H9 (cell line): ENCODE measurements at regions not wholly inside any gene's neighbourhood (a gene's known extent, or its start where the extent isn't known, plus 50 kb on each side); places are given as distances from the start of the nearest gene placed in this dataset.

Experiments
- DNase-seq: peaks from one replicate; pipeline ENCODE4 v3.0.0-alpha.2; 2017
- H2AFZ ChIP-seq: one replicate; pipeline ENCODE4 v1.6.1; 2013; ENCODE audit warnings: mild to moderate bottlenecking, low read length, control low read depth, moderate library complexity
- H2AK5ac ChIP-seq: 2 replicates; pipeline ENCODE4 v1.6.1; 2013; ENCODE audit warnings: low read length, control low read depth, mixed read lengths; ENCODE audit not compliant: insufficient read length
- H2BK120ac ChIP-seq: one replicate; pipeline ENCODE4 v1.6.1; 2013; ENCODE audit warnings: low read depth, mild to moderate bottlenecking, low read length, control low read depth, inconsistent platforms; ENCODE audit not compliant: poor library complexity, severe bottlenecking
- H2BK12ac ChIP-seq: 2 replicates; pipeline ENCODE4 v1.6.1; 2013; ENCODE audit warnings: low read length, control low read depth, mixed read lengths, low read depth; ENCODE audit not compliant: insufficient read length
- H2BK15ac ChIP-seq: 2 replicates; pipeline ENCODE4 v1.6.1; 2013; ENCODE audit warnings: low read depth, low read length, control low read depth
- H2BK20ac ChIP-seq: one replicate; pipeline ENCODE4 v1.6.1; 2013; ENCODE audit warnings: low read depth, mild to moderate bottlenecking, low read length, control low read depth, inconsistent platforms; ENCODE audit not compliant: poor library complexity, severe bottlenecking
- H2BK5ac ChIP-seq: 2 replicates; pipeline ENCODE4 v1.6.1; 2013; ENCODE audit warnings: low read length, control low read depth, mixed read lengths; ENCODE audit not compliant: insufficient read length
- H3K14ac ChIP-seq: 2 replicates; pipeline ENCODE4 v1.6.1; 2013; ENCODE audit warnings: low read length, control low read depth; ENCODE audit not compliant: insufficient read depth
- H3K18ac ChIP-seq: 2 replicates; pipeline ENCODE4 v1.6.1; 2013; ENCODE audit warnings: low read depth, mild to moderate bottlenecking, mixed read lengths, low read length, control low read depth; ENCODE audit not compliant: insufficient read length
- H3K23ac ChIP-seq: 2 replicates; pipeline ENCODE4 v1.6.1; 2013; ENCODE audit warnings: low read length, control low read depth, mixed read lengths, low read depth; ENCODE audit not compliant: insufficient read length
- H3K23me2 ChIP-seq: 2 replicates; pipeline ENCODE4 v1.6.1; 2013; ENCODE audit warnings: low read depth, mild to moderate bottlenecking, mixed read lengths, low read length, control low read depth; ENCODE audit not compliant: insufficient read length, poor library complexity, severe bottlenecking
- H3K27ac ChIP-seq: 2 replicates; pipeline ENCODE4 v1.5.1; 2013; ENCODE audit warnings: low read length, control low read depth, mixed read lengths, low read depth; ENCODE audit not compliant: insufficient read length
- H3K27me3 ChIP-seq: 2 replicates; pipeline ENCODE4 v1.6.1; 2013; ENCODE audit warnings: low read length, control low read depth, inconsistent platforms; ENCODE audit not compliant: insufficient read depth
- H3K4ac ChIP-seq: 2 replicates; pipeline ENCODE4 v1.6.1; 2013; ENCODE audit warnings: low read depth, mild to moderate bottlenecking, control low read depth, inconsistent platforms, low read length, moderate library complexity
- H3K4me1 ChIP-seq: 2 replicates; pipeline ENCODE4 v1.6.1; 2013; ENCODE audit warnings: low read length, control low read depth, inconsistent platforms; ENCODE audit not compliant: insufficient read depth
- H3K4me2 ChIP-seq: 2 replicates; pipeline ENCODE4 v1.6.1; 2013; ENCODE audit warnings: low read length, control low read depth, mixed read lengths; ENCODE audit not compliant: insufficient read length, insufficient read depth
- H3K56ac ChIP-seq: 2 replicates; pipeline ENCODE4 v1.6.1; 2013; ENCODE audit warnings: low read depth, mild to moderate bottlenecking, mixed read lengths, low read length, control low read depth; ENCODE audit not compliant: insufficient read length
- H3K79me1 ChIP-seq: 2 replicates; pipeline ENCODE4 v1.6.1; 2013; ENCODE audit warnings: low read depth, mild to moderate bottlenecking, moderate library complexity, low read length, control low read depth, inconsistent platforms; ENCODE audit not compliant: insufficient read depth, poor library complexity, severe bottlenecking
- H3K79me2 ChIP-seq: 2 replicates; pipeline ENCODE4 v1.6.1; 2013; ENCODE audit warnings: low read length, control low read depth, inconsistent platforms; ENCODE audit not compliant: insufficient read depth
- H3K9ac ChIP-seq: 2 replicates; pipeline ENCODE4 v1.6.1; 2013; ENCODE audit warnings: low read length, control low read depth, mixed read lengths; ENCODE audit not compliant: insufficient read length; ENCODE audit errors: extremely low read depth
- H3K9me3 ChIP-seq: one replicate; pipeline ENCODE4 v1.6.1; 2013; ENCODE audit warnings: low read depth, low read length, inconsistent platforms; ENCODE audit not compliant: control insufficient read depth
- H3T11ph ChIP-seq: one replicate; pipeline ENCODE4 v1.6.1; 2013; ENCODE audit warnings: mild to moderate bottlenecking, low read length, control low read depth, inconsistent platforms
- H4K20me1 ChIP-seq: one replicate; pipeline ENCODE4 v1.6.1; 2013; ENCODE audit not compliant: control insufficient read depth, insufficient read length, insufficient read depth
- H4K5ac ChIP-seq: 2 replicates; pipeline ENCODE4 v1.6.1; 2013; ENCODE audit warnings: low read depth, mild to moderate bottlenecking, mixed read lengths, low read length, control low read depth; ENCODE audit not compliant: insufficient read length
- H4K8ac ChIP-seq: replicated peaks from 2 replicates; pipeline ENCODE4 v1.6.1; 2013; ENCODE audit warnings: low read length, control low read depth, mixed read lengths, low read depth; ENCODE audit not compliant: insufficient read length
- H4K91ac ChIP-seq: 2 replicates; pipeline ENCODE4 v1.6.1; 2013; ENCODE audit warnings: low read depth, mild to moderate bottlenecking, moderate library complexity, mixed read lengths, low read length, control low read depth; ENCODE audit not compliant: insufficient read length
- H3K27ac Mint-ChIP-seq, 3 experiments: 2 replicates in 2 of 3; 3 replicates in 1 of 3; pipeline ENCODE4 v1.8.0; 2020 to 2021; ENCODE audit warnings: mixed read lengths in 3 of 3, mild to moderate bottlenecking in 1 of 3, moderate library complexity in 1 of 3
- H3K27me3 Mint-ChIP-seq: 2 replicates; pipeline ENCODE4 v1.8.0; 2021; ENCODE audit warnings: low read depth, mild to moderate bottlenecking, moderate library complexity, mixed read lengths
- H3K36me3 Mint-ChIP-seq, 3 experiments: 2 replicates in 2 of 3; 3 replicates in 1 of 3; pipeline ENCODE4 v1.8.0; 2020 to 2021; ENCODE audit warnings: low read depth in 3 of 3, mixed read lengths in 3 of 3; ENCODE audit not compliant: insufficient read depth in 1 of 3
- H3K4me1 Mint-ChIP-seq, 2 experiments: 2 replicates each; pipeline ENCODE4 v1.8.0; 2020; ENCODE audit warnings: mixed read lengths in 2 of 2
- H3K4me3 Mint-ChIP-seq, 2 experiments: 2 replicates in 1 of 2; 3 replicates in 1 of 2; pipeline ENCODE4 v1.8.0; 2020 to 2021; ENCODE audit warnings: mild to moderate bottlenecking in 2 of 2, mixed read lengths in 2 of 2, moderate library complexity in 1 of 2
- H3K9me3 Mint-ChIP-seq, 2 experiments: 2 replicates in 1 of 2; 3 replicates in 1 of 2; pipeline ENCODE4 v1.8.0; 2020; ENCODE audit warnings: mild to moderate bottlenecking in 2 of 2, mixed read lengths in 2 of 2, moderate library complexity in 1 of 2
- WGBS: extraction: QIAGEN DNeasy Blood & Tissue Kit; methylation state at CpG from one replicate; pipeline ENCODE4 v1.1.7; 2013; ENCODE audit warnings: missing lambda C conversion rate, low lambda C conversion rate, mixed read lengths; ENCODE audit not compliant: insufficient read length; ENCODE audit errors: extremely low coverage; 5-methylcytosine and 5-hydroxymethylcytosine counted together
- TF ChIP-seq, protein P1 (sequence below): fragments of 200-600 bp; sonication (generic); conservative IDR thresholded peaks from 3 replicates; pipeline ENCODE4 v1.8.0; 2021; ENCODE audit warnings: antibody characterized with exemption, mild to moderate bottlenecking

DNA sequence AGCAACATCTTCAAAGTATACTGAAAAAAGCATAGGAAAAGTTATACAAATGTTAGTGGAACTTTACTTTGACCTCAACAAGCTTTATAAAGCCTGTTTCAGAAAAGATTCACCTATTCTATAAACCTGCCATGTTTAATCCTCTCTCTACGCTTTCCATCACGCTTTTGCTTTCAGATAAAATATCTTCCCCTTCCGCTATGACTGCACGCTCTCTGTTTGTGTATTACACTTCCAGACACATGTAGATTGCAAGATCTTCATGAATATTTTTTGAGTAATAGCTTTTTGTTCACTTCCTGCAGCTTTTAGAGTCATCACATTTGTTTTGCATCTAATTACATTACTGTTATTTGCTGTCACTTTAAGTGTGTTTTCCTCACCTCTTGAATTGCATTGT, 271.4 kb downstream of the RASSF9 start:
- no peak overlapping the region for H3K4ac ChIP-seq
- H2BK120ac ChIP-seq = no peak overlapping the region
- H2AK5ac ChIP-seq = no peak overlapping the region
- no peak overlapping the region for H2BK12ac ChIP-seq
- no peak overlapping the region for H3K23ac ChIP-seq
- no peak overlapping the region for H3K4me2 ChIP-seq
- H4K5ac ChIP-seq = no peak overlapping the region
- DNase-seq = no peak
- no peak overlapping the region for H2AFZ ChIP-seq
- TF ChIP-seq, protein P1, sequence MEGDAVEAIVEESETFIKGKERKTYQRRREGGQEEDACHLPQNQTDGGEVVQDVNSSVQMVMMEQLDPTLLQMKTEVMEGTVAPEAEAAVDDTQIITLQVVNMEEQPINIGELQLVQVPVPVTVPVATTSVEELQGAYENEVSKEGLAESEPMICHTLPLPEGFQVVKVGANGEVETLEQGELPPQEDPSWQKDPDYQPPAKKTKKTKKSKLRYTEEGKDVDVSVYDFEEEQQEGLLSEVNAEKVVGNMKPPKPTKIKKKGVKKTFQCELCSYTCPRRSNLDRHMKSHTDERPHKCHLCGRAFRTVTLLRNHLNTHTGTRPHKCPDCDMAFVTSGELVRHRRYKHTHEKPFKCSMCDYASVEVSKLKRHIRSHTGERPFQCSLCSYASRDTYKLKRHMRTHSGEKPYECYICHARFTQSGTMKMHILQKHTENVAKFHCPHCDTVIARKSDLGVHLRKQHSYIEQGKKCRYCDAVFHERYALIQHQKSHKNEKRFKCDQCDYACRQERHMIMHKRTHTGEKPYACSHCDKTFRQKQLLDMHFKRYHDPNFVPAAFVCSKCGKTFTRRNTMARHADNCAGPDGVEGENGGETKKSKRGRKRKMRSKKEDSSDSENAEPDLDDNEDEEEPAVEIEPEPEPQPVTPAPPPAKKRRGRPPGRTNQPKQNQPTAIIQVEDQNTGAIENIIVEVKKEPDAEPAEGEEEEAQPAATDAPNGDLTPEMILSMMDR = no peak
- H3K79me1 ChIP-seq = no peaks in the 10 kb centered on the region
- no peaks in the 10 kb centered on the region for H3K23me2 ChIP-seq
- H2BK15ac ChIP-seq = no peak overlapping the region
- no peak overlapping the region for H2BK20ac ChIP-seq
- H3K4me1 Mint-ChIP-seq = peaks cover 3 to 4% of the 10 kb centered on the region in 2 experiments; a peak in 3 of 4 replicates
- H3K9ac ChIP-seq = no peak overlapping the region
- H3K27ac ChIP-seq = no peak overlapping the region
- no peak overlapping the region for H3T11ph ChIP-seq
- H3K27ac Mint-ChIP-seq = no peak overlapping the region
- H3K79me2 ChIP-seq = no peaks in the 10 kb centered on the region
- no peaks in the 10 kb centered on the region for H3K27me3 ChIP-seq
- no peak overlapping the region for H2BK5ac ChIP-seq
- H3K14ac ChIP-seq = no peak overlapping the region
- H3K27me3 Mint-ChIP-seq = no peaks in the 10 kb centered on the region
- no peak overlapping the region for H3K56ac ChIP-seq
- no peak overlapping the region for H3K18ac ChIP-seq
- no peak overlapping the region for H3K4me3 Mint-ChIP-seq
- H3K9me3 ChIP-seq = no peaks in the 10 kb centered on the region
- no peaks in the 10 kb centered on the region; the same call in 1 of the 2 replicates for H3K4me1 ChIP-seq
- no peaks in the 10 kb centered on the region; a peak in 1 of 5 replicates for H3K9me3 Mint-ChIP-seq
- H4K20me1 ChIP-seq = no peaks in the 10 kb centered on the region
- no peaks in the 10 kb centered on the region; a peak in 2 of 7 replicates for H3K36me3 Mint-ChIP-seq
- H4K8ac ChIP-seq = no peak overlapping the region
- WGBS = no CpG with 5 or more reads among the region's 4 CpGs
- no peak overlapping the region for H4K91ac ChIP-seq
